HG03064 (cell line): ENCODE measurements at regions not wholly inside any gene's neighbourhood (a gene's known extent, or its start where the extent isn't known, plus 50 kb on each side); places are given as distances from the start of the nearest gene placed in this dataset.

Source experiments
- ATAC-seq: cut with Tn5 transposase; IDR thresholded peaks from one replicate; pipeline ENCODE4 v1.9.1; 2021; ENCODE audit warnings: low read depth; ENCODE audit not compliant: unreplicated experiment

DNA sequence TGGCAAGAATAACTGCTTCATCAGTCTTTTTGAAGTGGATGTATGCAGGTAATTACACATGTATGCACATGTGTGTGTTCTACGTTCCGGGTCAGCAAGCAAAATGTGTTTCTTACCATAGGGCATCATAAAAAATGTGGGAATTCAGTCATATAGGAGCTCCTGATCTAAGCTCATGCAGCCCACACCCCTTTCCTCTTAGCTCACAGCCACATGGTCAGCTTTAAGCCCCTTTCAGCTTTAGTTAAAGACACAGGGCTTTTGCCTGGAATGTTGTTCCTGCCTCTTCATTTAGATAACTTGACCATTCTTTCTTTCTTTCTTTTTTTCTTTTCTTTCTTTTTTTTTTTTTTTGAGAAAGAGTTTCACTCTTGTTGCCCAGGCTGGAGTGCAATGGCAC lies 258.1 kb downstream of the RPS24 start:
- ATAC-seq, result no peak

DNA sequence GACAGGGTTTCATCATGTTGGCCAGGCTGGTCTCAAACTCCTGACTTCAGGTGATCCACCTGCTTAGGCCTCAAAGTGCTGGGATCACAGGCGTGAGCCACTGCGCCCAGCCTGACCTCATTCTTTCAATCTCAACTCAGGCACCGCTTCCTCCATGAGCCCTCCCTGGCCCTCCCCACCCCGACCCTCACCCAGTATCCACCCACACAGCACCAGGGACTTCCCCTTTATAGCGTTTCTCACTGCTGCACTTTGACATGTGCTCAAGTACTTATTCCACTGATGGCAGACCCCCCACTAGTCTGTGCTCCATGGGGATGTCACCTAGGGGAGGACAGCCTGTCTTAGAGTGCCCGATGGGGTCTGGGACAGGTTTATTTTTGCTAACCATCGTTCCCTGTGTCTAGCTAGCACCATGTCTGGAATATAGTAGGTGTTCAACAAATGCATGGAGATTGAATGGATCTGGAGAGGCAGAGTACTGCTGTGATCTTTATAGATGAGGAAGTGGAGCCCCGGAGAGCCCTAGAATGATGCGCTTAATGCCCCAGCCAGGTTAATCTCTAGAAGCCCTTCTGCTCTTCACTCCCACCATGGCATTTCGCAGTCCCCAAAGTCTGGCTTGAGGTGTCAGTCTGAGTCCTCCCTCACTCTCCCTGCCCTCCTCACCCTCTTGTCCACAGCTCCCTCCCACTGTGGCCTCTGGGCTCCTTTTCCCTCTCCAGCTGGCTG lies 258.8 kb downstream of the RPS24 start:
- ATAC-seq, result no peak

DNA sequence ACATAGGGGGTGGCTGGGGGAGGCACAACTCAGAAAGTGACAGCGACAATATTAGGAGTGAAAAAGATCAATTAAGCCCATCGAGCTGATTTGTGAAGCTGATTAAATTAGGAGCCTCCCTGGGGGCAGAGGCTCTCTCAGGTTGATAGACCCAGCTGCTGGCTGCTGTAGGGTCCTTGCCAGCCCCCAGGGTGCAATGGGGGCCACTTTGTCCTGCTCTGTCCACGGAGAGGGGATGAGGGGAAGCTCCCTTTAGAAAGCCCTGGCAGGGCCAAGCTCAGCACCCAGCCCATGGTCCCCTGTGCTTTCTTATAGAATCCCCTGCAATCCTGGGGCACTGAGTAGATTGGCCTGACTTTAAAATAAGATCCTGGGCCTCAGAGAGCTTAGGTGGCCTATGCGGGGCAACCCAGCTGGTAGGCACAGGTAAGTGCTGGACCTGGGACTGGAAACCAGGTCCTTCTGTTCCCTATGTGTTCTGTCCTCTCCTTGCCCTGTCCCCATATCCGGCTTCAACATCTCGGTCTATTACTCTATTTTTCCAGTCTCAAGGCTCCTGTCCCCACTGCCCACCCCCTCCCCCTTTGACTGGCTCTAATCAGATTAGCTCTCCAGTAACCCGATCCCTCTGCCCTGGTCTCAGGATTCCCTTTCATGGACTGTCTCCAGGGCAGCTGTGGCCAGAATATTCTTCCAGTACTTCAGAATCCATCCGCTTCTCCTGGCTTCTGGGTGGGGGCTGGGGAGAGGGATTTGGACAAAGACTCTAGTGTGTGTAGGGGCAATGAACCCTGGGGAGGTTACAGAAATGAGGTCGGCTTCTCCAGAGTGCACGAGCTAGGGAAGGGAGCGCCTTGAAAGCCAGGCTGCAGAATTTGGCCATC lies 259.6 kb downstream of the RPS24 start:
- no peak for ATAC-seq

DNA sequence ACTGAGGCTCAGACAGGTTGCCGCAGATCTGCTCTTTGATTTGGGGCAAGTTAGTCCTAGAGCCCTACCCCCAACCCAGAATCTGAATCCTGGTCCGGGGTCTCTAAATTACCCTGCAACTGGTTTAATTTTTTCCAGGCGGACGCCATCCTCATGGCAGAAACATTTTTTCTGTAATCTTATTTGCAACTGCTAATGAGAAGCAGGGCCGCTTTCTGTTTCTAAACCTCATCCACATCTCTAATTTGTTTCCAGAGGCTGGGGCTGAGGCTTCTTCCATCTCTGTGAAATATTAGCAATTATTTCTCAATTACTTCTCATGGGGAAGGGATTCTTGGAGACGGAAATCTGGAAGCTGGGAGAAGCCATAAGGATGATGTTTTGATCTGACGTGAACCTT lies 261.6 kb downstream of the RPS24 start:
- ATAC-seq, result no peak

DNA sequence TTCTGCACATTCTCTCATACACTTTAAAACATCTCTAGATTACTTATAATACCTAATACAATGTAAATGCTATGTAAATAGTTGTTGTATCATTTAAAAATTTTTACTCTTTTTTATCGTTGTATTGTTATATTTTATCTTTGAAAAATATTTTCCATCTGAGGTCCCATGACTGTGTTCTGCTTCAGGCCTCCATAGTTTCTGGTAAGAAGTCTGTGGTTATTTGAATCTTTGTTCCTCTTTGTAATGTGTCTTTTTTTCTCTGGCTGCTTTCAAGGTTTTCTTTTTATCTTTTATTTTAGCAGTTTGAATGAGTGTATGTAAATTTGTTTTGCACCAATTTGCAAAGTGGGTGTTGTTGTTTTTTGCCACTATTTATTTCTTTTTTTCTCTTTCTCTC lies 263.1 kb downstream of the RPS24 start:
- no peak for ATAC-seq

DNA sequence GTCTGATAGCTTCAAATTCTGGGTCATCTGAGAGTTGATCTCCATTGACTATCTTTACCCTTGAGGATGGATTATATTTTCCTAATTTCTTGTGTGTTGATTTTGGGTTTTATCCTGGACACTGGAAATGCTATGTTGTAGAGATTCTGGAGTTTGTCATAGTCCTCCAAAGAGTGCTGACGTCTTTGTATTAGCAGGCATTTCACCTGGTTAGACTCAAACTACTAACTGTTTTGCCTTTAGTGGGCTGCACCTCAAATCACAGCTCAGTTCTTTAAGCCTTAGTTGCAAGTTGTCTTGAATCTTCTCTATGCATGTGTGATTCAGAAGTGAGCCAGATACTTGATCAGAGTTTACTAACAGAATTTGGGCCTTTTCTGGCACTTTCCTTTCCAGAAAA lies 264.3 kb downstream of the RPS24 start:
- no peak for ATAC-seq

DNA sequence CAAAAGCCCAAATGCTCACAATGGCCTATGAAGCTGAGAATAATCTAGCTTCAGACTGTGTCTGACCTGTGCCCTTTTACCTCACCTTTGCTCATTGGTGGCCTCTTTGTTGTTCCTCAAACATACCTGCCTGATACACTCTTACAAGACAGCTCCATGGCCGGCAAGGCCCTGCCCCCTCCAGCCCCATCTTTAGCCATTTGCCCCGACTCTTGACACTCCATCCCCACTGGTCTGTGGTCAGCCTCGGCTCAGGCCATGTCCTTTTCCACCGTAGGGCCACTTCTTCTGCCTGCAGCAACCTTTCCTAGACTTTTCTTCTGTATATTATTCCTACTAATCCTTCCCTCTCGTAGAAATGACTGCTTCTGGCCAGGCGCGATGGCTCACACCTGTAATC lies 265.2 kb downstream of the RPS24 start:
- no peak for ATAC-seq

DNA sequence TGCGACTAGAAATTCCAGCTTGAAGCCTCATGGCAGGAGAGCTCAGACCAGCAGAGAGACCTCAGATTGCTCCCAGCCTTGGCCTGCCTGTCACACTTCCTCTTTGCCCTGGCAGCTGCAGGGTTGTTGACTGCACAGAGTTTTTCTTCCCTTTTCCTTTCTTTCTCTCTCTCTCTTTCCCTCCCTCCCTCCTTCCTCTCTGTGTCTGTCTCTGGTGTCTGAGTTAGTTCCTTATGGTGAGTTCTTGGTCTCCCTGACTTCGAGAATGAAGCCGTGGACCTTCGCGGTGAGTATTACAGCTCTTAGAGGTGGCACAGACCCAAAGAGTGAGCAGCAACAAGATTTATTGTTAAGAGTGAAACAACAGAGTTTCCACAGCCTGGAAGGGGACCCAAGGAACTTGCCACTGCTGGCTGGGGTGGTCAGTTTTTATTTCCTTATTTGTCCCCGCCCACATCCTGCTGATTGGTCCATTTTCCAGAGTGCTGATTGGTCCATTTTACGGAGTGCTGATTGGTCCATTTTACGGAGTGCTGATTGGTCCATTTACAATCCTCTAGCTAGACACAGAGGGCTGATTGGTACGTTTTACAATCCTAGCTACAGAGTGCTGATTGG lies 266.3 kb downstream of the RPS24 start:
- no peak for ATAC-seq

DNA sequence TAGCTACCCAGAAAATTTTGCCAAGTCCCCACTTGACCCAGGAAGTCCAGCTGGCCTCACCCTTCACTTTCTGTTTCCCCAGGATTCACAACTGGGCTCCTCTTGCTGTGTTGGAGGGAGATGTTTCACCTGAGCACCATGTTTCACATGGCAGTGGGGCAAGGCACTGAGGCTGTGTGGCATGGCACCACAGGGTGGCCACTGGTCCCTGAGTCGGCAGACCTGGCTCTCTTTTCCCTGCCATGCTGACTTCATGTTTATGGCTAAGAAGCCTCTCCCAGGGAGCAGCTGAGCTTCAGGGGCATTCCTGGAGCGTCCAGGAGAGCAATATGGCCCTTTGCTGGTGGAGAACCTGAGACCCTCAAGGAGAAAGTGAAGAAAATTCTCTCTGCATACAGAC lies 266.9 kb downstream of the RPS24 start:
- ATAC-seq, result no peak

DNA sequence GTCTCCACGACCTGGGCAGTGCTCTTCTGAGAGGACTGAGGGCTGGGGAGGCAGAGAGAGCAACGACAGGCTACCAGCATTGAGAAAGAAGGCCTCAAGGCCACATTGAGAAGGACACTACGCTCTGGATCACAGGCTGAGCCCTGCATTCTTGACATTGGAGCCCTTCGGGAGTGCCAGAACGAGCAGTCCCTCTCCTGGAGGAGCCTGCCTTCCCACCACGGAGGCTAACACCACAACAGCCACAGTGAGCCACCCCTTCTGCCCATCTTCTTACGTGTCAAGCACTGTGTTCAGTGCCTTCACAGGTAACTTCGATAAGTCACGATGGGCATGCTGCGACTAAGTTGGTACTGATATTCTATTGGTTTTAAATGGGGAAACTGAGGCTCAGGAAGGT lies 267.8 kb downstream of the RPS24 start:
- no peak for ATAC-seq

DNA sequence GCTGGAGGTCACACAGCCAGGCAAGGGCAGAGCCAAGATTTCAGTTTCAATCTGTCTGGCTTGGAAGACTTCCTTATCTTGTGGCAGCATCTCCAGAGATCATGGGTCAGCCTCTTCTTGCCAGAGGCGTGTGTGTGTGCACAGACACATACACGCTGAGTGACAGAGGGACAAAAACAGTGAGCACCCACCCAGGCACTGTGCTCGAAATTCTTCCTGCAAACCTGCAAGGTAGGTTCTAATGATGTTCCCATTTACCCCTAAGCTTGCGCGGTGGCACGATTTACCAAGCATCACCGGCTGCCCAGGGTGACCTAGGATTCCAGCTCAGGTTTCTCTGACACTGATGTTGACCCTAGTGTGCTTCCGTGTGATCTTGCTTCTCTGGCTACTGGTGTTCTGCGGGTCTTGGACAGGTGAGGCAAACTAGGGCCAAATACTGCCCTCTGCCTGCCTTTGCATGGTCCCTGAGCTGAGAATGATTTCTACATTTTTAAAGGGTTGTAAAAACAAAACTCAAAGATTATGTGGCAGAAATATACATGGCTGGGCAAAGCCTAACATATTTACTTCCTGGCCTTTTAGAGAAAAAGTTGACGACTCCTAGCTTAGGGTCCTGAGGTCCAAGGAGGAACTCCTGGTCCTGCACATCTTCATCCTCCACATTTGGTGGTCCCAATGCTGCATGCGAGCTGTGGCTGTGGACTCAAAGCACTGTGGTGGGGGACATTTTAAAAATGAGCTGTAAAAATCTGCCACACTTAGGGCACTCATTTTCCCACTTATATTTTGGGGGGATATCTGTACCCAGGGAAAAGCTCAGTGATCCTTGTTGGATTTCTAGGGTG lies 268.5 kb downstream of the RPS24 start:
- ATAC-seq, result no peak

DNA sequence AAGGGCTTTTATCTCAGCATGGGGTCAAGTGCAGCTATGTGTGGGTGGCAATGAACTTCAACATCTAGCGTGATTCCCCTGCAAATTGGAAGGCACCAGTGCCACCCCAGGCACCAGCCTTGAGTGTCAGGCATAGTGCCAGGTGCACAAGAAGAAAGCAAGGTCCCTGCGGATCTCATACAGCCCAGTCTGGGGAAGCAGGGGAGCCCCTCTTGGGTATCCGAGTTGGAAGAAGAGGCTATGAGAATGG lies 269.0 kb downstream of the RPS24 start:
- ATAC-seq, result no peak

DNA sequence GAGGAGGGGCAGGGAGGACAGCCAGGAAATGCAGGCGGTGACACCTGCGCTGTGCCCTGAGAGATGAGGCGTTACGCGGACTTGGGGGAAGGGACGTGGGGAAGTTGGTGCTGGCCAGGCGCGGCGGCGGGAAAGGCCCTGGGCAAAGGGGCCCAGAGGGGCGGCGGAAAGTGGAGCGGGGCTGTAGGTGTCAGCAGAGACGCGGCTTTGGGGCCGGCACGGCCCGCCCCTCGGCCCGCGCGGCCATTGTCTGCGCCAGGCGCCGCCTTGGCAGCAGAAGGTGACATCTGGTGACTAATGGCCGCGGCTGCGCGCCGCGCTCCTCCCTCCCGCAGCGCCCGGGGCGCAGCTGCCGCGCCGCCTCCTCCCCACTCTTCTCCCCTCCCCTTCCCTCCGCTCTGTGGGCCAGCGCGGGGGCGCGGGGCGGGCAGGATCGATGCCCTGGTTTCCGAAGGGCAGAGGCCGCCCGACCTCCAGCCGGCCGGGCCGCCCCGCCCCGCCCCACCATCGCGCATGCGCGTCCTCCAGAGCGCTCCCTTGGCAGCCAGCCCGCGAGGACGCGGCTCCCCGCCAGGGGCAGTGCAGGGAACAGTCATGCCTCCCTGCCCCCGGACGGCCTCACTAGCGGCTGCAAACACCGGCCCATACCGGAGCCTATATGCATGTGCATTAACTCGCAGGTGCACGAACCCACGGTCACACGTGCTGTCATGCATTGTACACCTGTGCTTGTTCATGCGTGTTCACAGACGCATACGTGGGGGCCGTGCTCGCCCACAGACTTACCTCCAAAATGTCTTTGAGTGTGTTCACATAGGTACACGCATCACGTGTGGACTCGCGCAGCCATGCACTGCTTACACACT lies 269.6 kb downstream of the RPS24 start:
- ATAC-seq, result peak; percentile 86

DNA sequence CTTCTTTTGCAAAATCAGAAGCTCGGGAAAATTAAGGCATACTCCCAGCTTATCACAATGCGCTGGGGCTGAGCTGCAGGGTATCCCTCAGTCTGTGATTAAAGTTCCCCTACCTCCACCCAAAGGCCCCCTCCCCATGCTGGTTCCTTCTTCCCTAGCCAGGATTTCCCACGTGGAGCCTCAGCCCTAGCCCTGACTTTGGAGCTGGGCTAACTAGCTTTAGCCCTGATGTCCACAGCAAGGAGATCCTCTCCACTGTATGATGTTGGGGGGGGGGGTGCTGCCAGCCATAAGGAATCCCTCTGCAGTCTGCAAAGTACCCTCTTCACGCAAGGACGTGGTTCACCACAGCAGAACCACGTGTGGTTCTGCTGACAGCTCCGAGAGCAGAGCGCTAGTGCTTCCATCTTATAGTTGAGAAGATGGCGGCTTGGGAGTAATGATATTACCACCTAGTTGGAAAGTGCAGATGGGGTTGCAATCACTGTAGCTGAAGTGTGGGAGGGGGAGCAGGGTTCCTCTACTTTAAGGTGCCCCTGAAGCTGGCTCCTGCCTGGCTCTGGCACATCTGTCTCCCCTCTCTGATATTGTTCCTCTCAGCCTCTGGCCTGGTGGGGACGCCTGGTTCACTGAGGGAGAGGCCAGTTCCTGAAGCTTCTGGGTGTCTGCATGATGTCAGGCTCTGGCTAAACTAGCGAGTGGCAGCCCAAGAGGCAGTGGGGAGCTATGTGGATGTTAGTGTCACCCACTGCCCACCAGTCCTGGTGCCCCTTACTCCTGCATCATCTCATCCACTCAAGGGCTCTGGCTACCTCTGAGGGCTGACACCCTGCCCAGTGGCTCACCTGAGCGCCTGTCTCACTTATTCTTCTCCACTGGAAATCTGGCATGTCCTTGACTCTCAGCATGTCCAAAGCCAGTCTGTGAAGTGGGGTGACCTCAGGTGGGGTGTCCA lies 270.7 kb downstream of the RPS24 start:
- ATAC-seq, result no peak

DNA sequence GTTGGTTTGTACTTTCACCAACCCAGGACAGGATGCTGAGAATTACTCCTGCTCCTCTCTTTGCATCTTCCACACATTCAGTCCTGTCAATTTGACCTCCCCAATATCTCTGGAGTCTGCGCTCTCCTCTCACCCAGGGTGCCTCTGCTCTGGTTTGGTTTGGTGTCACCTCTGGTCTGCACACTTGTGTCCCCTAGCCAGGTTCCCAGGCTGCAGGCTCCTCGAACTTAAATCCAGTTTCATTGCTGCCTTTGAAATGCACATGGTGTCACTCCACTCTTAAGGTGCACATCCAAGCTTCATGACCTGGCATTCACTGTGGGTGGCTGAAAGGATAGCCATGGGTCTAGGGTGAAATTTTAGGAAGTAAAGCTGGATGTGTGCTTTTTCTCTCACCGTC lies 271.6 kb downstream of the RPS24 start:
- ATAC-seq, result no peak

DNA sequence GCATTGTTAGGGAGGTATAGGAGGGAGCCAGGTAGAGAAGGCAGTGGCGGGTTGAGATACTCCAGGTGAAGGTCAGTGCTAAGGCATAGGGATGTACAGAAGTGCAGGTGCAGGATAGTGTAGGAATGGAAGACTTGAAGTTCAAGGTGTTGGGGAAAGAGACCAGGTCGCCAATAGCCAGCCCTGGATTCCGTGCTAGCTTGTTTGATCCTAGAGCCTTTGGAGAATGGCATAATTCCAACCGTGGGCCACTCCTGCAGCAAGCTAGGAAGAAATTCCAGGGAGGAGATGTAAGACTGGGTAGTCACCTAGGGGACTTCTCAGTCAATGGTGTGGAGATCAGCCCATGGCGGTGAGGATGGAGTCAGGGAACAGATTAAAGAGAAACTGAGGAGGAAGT lies 272.7 kb downstream of the RPS24 start:
- no peak for ATAC-seq

DNA sequence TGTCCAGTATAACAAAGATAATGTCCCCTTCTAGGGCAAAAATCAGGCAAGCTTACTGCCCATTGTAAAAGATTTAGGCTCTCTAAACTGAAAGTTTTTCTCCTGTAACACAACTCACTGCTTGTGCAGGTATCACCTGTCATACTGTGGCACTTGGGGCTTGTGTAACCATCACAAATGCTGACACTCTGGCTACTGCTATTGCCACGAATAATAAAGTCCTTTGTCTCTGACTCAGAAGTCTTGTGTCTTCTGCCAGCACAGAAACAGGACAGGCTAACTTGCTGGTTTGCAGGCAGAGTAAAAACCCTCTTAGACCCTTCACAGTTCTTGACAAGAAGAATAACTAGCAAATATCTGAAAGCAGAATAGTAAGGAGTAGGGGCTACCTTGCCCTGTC lies 273.9 kb downstream of the RPS24 start:
- no peak for ATAC-seq

DNA sequence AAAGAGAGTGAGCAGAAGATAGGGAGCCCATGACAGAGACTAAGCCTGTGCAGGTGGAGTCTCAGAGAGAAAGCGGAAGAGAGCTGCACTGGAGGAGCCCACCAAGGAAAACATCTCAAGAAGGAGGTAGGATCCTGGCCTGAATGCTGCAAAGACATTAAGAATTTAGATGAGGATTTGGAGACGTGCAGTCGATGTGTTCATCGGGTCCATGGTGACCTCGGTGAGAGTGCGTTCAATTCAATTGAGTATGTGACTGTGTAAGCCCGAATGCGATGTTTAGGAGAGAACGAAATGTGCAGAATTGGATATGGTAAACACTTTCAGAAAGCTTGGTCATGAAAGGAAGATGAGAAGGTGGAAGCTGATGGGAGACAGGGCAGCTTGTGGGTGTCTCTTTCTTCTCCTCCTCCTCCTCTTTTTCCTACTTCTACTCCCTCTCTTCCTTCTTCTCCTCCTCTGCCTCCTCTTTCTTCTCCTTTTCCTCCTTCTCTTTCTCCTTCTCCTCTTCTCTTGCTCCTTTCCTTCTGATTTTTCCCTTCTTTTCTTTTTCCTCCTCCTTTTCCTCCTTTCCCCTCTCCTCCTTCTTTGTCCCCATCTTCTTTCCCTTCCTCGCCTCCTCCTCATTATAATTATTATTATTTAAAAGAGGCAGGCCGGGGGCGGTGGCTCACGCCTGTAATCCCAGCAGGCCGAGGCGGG lies 276.0 kb downstream of the RPS24 start:
- no peak for ATAC-seq
